Right kidney (tissue), 1 donor: ENCODE measurements at regions not wholly inside any gene's neighbourhood (a gene's known extent, or its start where the extent isn't known, plus 50 kb on each side); places are given as distances from the start of the nearest gene placed in this dataset.

Experiments
- DNase-seq: peaks from one replicate; pipeline ENCODE4 v3.0.0-alpha.2; 2016

DNA sequence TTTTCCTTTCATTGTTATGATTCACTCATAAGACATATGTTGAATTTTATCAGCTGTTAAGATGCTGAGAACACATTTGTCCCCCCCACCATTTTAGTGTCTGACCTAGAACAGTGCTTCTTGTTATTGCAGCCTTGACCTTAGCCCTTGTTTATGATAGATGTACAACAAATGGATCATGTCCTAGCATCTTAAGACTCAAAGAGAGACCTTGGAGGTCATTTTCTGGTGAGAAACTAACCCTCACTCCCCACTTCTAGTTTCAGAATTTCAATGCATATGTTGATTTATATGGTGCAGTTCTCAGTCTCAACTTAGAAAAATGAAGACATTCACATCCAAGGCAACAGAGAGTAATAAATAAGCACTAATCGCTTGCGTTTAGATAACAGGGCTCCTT is 391.2 kb downstream of the AEBP2 start:
- no peak for DNase-seq

- no peak for DNase-seq
These were observed 394.6 kb downstream of the AEBP2 start for GRCh38 chr12:19833775-19834501.

DNA sequence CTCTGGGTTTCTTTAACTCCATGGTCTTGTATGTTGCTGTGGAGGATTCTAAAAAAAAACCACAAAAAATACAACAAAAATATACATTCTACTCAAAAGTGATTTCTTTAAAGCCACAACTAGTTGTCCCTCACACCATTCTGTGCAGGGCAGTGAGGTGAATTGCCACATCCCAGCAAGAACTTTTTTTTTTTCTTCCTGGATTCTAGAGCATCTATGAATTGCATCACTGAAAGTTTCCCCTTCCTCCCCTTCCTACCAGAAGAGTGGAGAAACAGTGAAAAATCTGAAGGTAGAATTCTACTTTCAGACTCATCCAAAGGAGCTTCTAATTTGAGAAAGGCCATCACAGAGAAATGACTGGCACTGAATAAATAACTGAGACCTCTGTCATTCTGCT is 395.3 kb downstream of the AEBP2 start:
- no peak for DNase-seq

DNA sequence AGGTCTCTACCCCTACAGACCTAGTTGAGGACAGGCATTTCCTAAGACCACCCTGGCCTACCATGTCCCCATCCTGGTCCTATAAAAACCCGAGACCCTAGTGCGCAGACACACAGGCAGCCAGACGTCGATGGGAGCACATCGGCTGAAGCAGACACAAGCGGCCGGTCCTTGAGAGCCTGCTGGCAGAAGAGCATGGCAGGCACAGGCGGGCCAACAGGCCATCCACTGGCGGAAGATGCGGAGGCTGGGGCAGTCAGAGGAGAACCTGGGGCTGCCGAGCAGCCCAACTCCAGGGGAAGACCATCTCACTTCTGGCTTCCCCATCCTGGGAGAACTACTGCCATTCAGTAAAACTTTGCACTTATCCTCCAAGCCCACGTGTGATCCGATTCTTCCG is 396.8 kb downstream of the AEBP2 start:
- DNase-seq: no peak

DNA sequence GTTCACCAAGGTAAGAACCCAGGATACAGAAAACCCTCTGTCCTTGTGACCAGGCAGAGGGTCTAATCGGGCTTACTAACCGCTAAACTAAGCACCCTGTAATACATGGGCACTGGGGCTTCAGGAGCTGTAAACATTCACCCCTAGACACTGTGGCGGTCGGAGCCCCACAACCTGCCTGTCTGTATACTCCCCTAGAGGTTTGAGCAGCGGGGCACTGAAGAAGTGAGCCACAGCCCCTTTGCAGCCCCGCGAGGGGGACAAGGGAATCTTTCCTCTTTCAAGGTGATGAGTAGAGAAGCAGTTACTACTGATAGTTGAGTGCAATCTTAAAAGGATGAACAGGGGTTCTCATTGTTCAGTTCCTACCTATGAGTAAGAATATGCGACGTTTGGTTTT is 397.2 kb downstream of the AEBP2 start:
- DNase-seq: no peak

DNA sequence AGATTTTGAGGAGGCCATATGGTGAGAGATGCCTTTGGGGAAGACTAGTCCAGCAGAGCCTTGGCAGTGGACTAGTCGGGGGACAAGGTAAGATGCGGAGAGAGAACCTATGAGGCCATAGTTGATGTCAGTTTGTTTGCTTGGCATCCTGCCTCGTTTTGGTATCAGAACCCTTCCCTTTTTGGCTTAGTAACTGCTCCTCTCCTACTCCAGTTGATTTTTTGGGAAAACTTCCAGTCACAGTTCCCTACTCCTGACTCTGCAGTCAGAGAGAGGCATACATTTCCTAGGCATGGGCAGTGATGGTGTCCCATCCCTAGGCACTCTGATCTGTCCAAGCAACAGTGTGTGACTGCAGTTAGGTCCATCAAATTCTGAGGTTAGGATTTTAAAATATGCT is 398.3 kb downstream of the AEBP2 start:
- DNase-seq: no peak

GRCh38 chr12:19841451-19841850 is 402.2 kb downstream of the AEBP2 start:
- DNase-seq: no peak

DNA sequence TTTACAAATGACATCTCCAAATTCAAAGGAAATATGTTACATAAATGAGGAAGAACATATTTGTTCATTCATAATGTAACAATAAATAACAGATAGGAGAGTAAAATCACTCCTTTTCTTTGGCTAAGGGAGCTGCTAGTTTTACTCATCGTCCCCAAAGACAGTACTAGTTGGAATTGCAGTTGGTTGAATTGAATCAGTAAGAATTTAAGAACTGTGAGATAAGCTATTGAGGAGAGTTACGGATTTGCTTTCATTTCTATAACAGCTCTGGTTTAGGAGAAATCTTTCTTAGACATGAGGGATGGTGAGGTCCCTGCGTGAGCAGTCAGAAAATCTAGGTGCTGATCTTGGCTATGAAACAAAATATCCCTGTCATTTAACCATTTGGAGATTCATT is 402.8 kb downstream of the AEBP2 start:
- DNase-seq: no peak

GRCh38 chr12:19844224-19844623 is 404.9 kb downstream of the AEBP2 start:
- DNase-seq: no peak

DNA sequence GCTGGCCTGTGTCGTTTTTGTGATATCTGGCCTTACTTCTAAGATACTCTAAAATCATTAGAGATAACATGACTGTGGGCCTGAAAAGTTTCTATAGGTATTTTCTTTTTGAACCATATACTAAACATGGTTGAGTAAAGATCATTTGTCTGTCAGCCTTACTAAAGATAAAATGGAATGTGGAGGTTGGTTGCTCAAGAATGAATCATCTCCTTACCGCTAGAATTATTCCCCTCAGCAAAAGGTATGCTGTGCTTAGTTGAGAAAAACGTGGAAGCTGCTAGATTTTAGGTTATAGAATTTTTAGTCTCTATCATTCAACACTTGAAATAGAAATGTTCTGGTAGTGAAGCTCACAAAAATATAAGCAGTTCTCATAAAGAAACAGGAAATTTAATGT is 407.3 kb downstream of the AEBP2 start:
- no peak for DNase-seq

DNA sequence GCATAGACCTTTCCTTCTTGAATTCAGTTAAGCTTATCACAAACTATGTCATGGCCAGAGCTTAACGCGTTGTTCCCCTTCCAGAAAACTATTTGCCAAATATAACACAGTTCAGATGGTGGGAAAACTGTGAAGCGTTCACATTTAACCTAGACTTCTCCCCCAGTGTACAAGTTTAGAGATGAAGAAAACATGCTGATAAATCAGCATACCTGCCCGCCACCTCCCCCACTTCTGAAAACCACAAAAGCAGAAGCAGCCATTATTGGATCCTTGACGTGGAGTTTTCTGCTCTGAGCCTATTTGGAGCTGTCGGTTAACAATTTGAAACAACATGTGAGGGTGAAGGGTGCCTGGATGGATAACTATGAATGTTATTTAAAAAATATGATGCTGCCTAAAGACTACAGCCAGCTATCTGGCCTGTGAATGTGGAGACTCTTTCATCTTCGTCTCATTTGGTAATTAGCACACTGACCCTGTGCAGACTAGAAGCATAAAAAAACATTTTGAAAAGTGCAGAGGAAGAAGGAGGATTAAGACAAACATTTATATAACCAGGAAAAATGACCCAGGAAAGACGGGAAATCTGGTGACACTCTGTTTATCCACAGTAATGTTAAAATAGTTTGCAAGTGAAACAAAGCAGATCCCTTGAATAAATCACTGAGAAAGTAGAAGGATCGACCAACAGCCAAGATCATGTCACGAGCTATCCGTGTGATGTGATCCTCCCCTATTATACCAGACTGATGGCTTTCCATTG is 408.2 kb downstream of the AEBP2 start:
- DNase-seq: peak; percentile 61

DNA sequence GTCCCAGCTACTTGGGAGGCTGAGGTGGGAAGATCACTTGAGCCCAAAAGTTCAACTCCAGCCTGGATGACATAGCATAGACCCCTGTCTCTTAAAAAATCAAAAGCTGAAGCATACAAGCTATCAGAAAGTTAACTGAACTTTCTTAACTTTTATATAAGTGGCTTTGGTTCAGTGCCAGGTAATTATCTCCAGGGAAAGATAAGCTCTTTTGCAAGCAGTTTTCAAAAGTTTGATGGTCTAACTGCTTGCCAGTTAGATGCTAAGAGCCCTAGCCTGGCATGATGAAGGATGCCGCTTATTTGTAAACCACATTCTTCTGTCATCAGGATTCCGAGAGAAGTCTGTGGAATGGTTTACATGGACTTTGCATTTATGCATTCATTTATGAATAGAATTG is 409.1 kb downstream of the AEBP2 start:
- no peak for DNase-seq

GRCh38 chr12:19849208-19849607 is 409.9 kb downstream of the AEBP2 start:
- DNase-seq: no peak

GRCh38 chr12:19850346-19851065 is 411.2 kb downstream of the AEBP2 start:
- DNase-seq: no peak

- no peak for DNase-seq
These were observed 413.0 kb downstream of the AEBP2 start for GRCh38 chr12:19852100-19852855.

GRCh38 chr12:19855851-19856250 is 416.6 kb downstream of the AEBP2 start:
- DNase-seq: no peak

GRCh38 chr12:19856389-19856788 is 417.1 kb downstream of the AEBP2 start:
- DNase-seq: no peak

- DNase-seq: no peak
These were observed 417.9 kb downstream of the AEBP2 start for GRCh38 chr12:19857204-19857603.

GRCh38 chr12:19867151-19867550 is 427.9 kb downstream of the AEBP2 start:
- no peak for DNase-seq

GRCh38 chr12:19867970-19868369 is 428.7 kb downstream of the AEBP2 start:
- DNase-seq: no peak

GRCh38 chr12:19869413-19869812 is 430.1 kb downstream of the AEBP2 start:
- no peak for DNase-seq
